HL-60 (cell line): ENCODE measurements at regions not wholly inside any gene's neighbourhood (a gene's known extent, or its start where the extent isn't known, plus 50 kb on each side); places are given as distances from the start of the nearest gene placed in this dataset.

Source experiments
- DNase-seq, 2 experiments: peaks; one replicate each; pipeline ENCODE4 v3.0.0-alpha.2; 2010 to 2020; ENCODE audit warnings: low read depth in 1 of 2, low spot score in 1 of 2
- H3K27ac ChIP-seq: fragments of 250-450 bp; sonication (Bioruptor Pico); replicated peaks from 2 replicates; pipeline ENCODE4 v1.5.1; 2020; ENCODE audit warnings: mild to moderate bottlenecking, moderate library complexity
- H3K27me3 ChIP-seq: fragments of 250-450 bp; sonication (Bioruptor Pico); 2 replicates; pipeline ENCODE4 v1.5.1; 2021; ENCODE audit warnings: mild to moderate bottlenecking, moderate library complexity; ENCODE audit not compliant: insufficient read depth, poor library complexity, severe bottlenecking
- H3K4me3 ChIP-seq: replicated peaks from 2 replicates; pipeline ENCODE4 v1.5.1; 2011; ENCODE audit warnings: mild to moderate bottlenecking, control low read depth, low read length; ENCODE audit not compliant: insufficient read depth
- GABPA ChIP-seq: IDR thresholded peaks from 2 replicates; pipeline ENCODE4 v1.6.1; 2012; ENCODE audit warnings: low read depth
- POLR2AphosphoS5 ChIP-seq: IDR thresholded peaks from 2 replicates; pipeline ENCODE4 v1.6.1; 2012; ENCODE audit warnings: low read depth
- REST ChIP-seq: IDR thresholded peaks from 2 replicates; pipeline ENCODE4 v1.6.1; 2012; ENCODE audit warnings: low read depth; ENCODE audit not compliant: insufficient replicate concordance
- SPI1 ChIP-seq: IDR thresholded peaks from 2 replicates; pipeline ENCODE4 v1.6.1; 2012; ENCODE audit warnings: low read depth, mild to moderate bottlenecking, borderline replicate concordance
- TF ChIP-seq, protein P1 (sequence below): IDR thresholded peaks from one replicate; pipeline ENCODE4 v1.5.1; 2011; ENCODE audit warnings: low read length, control low read depth, inconsistent platforms; ENCODE audit not compliant: insufficient read depth

DNA sequence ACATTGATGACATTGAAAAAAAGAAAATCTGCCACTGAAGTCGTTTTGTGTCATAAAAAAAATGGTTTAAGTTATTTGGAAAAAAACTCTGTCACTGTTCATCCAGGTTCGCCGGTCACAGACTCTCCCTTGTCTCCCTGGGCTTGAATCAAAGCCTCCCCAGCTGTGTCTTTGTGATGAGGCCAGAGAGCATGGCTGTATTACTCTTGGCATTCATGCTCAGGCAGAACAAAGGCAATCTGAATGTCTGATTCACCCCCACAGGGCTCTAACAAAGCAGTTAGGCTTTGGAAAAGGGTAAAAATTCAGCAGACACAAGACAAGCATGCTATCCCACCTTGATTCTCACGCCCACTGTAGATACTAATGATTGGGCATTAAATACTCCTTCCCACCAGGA is 304.3 kb upstream of the PLD5 start:
- TF ChIP-seq GABPA (no peak), SPI1 (no peak), REST (no peak), POLR2AphosphoS5 (no peak)
- TF ChIP-seq, protein P1, sequence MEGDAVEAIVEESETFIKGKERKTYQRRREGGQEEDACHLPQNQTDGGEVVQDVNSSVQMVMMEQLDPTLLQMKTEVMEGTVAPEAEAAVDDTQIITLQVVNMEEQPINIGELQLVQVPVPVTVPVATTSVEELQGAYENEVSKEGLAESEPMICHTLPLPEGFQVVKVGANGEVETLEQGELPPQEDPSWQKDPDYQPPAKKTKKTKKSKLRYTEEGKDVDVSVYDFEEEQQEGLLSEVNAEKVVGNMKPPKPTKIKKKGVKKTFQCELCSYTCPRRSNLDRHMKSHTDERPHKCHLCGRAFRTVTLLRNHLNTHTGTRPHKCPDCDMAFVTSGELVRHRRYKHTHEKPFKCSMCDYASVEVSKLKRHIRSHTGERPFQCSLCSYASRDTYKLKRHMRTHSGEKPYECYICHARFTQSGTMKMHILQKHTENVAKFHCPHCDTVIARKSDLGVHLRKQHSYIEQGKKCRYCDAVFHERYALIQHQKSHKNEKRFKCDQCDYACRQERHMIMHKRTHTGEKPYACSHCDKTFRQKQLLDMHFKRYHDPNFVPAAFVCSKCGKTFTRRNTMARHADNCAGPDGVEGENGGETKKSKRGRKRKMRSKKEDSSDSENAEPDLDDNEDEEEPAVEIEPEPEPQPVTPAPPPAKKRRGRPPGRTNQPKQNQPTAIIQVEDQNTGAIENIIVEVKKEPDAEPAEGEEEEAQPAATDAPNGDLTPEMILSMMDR = no peak
- Histone ChIP-seq H3K27me3 (no peaks in the 10 kb centered on the region), H3K27ac (no peak overlapping the region), H3K4me3 (no peak overlapping the region)
- DNase-seq = no peak

DNA sequence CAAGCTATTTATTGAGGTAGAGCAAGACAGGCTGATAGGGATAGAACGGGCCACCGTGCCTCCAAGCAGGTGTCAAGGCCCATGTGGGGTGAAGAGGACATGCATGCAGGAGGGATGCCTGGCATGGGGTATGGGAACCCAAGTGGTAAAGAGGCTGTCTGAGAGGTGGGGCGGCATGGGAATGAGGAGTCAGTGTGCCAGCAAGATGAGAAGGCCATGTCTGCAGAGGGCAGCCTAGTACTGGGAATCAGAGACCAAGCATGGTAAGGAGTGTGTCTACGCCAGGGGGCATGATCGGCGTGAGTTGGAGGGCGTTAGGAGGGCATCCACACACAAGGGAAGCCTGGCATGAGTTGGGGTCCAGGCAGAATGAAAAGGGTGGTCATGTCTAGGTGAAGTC is 303.7 kb upstream of the PLD5 start:
- no peak overlapping the region for H3K4me3 ChIP-seq
- no peaks in the 10 kb centered on the region for H3K27me3 ChIP-seq
- DNase-seq = no peak
- TF ChIP-seq GABPA = no peak
- TF ChIP-seq, protein P1 = no peak
- TF ChIP-seq POLR2AphosphoS5 = no peak
- TF ChIP-seq REST = no peak
- TF ChIP-seq SPI1 = no peak
- H3K27ac ChIP-seq = no peak overlapping the region

GRCh38 chr1:242827538-242827937 is 303.0 kb upstream of the PLD5 start:
- Histone ChIP-seq H3K27me3 (no peaks in the 10 kb centered on the region), H3K27ac (no peak overlapping the region), H3K4me3 (no peak overlapping the region)
- TF ChIP-seq POLR2AphosphoS5 (no peak), SPI1 (no peak), GABPA (no peak), REST (no peak)
- TF ChIP-seq, protein P1 = no peak
- no peak for DNase-seq
